ENCODE measurements at regions not wholly inside any gene's neighbourhood (a gene's known extent, or its start where the extent isn't known, plus 50 kb on each side); places are given as distances from the start of the nearest gene placed in this dataset.

- TF ChIP-seq EZH2 (IDR thresholded peaks at IDR 0.05; ENCODE audit: borderline replicate concordance, low read depth, low read length, severe bottlenecking), result no peak
- TF ChIP-seq CTCF (IDR thresholded peaks at IDR 0.05; ENCODE audit: borderline replicate concordance, extremely low read depth, low read length, poor library complexity, severe bottlenecking), result no peak
Measured at GRCh38 chr4:180179146-180179545, 2064.1 kb upstream of the TENM3 start.
